ENCODE measurements at regions not wholly inside any gene's neighbourhood (a gene's known extent, or its start where the extent isn't known, plus 50 kb on each side); places are given as distances from the start of the nearest gene placed in this dataset.

- no peak for ATAC-seq (ENCODE audit: insufficient number of reproducible peaks, low FRiP score, low read depth)
- no peak for TF ChIP-seq CTCF (IDR thresholded peaks at IDR 0.05)
Observed at GRCh38 chrX:34560180-34560579, 96.9 kb downstream of the TMEM47 start.

GRCh38 chrX:34559325-34559724 is 97.8 kb downstream of the TMEM47 start:
- DNase-seq (ENCODE audit: low spot score) (no peak), ATAC-seq (ENCODE audit: insufficient number of reproducible peaks, low FRiP score, low read depth) (no peak)
- Histone ChIP-seq H3K36me3 (no peaks in the 10 kb centered on the region), H3K9me3 (no peaks in the 10 kb centered on the region), H3K4me3 (no peak overlapping the region), H3K27ac (no peak overlapping the region), H3K27me3 (replicated peaks; ENCODE audit: insufficient read depth) (no peaks in the 10 kb centered on the region), H3K4me1 (ENCODE audit: control insufficient read depth in 1 of 2, low read depth in 2 of 2) (no peaks in the 10 kb centered on the region)
- TF ChIP-seq CTCF (IDR thresholded peaks at IDR 0.05), result no peak

More at GRCh38 chrX:34560180-34560579, 96.9 kb downstream of the TMEM47 start:
- Histone ChIP-seq H3K4me1 (ENCODE audit: control insufficient read depth in 1 of 2, low read depth in 2 of 2) (no peaks in the 10 kb centered on the region), H3K27me3 (replicated peaks; ENCODE audit: insufficient read depth) (no peaks in the 10 kb centered on the region), H3K4me3 (no peak overlapping the region), H3K9me3 (no peaks in the 10 kb centered on the region), H3K27ac (no peak overlapping the region), H3K36me3 (no peaks in the 10 kb centered on the region)
- no peak for DNase-seq (ENCODE audit: low spot score)

DNA sequence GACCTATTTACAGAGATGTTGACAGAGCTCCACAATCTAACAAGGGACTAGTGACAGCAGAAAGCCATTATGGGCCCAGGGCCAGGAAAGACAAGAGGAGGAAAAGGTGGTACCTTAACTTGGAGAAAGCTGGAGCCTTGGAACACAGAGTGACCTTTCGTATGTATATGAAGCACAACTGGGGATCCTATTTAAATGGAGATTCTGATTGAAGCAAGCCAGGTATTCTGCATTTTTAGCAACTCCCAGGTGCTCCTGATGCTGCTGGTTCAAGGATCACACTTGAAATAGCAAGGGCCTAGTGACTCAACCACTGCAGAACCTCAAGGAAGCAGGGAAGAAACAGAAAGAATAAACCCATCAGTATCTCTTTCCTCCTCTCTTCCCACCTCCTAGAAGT is 99.4 kb downstream of the TMEM47 start:
- Histone ChIP-seq H3K4me1 (ENCODE audit: control insufficient read depth in 1 of 2, low read depth in 2 of 2) (no peaks in the 10 kb centered on the region), H3K4me3 (no peak overlapping the region), H3K9me3 (no peaks in the 10 kb centered on the region), H3K27me3 (replicated peaks; ENCODE audit: insufficient read depth) (no peaks in the 10 kb centered on the region), H3K27ac (no peak overlapping the region), H3K36me3 (no peaks in the 10 kb centered on the region)
- DNase-seq (ENCODE audit: low spot score) (no peak), ATAC-seq (ENCODE audit: insufficient number of reproducible peaks, low FRiP score, low read depth) (no peak)
- no peak for TF ChIP-seq CTCF (IDR thresholded peaks at IDR 0.05)

- TF ChIP-seq CTCF (IDR thresholded peaks at IDR 0.05), result no peak
- ATAC-seq (ENCODE audit: insufficient number of reproducible peaks, low FRiP score, low read depth) (no peak), DNase-seq (ENCODE audit: low spot score) (no peak)
- Histone ChIP-seq H3K27ac (no peak overlapping the region), H3K36me3 (no peaks in the 10 kb centered on the region), H3K27me3 (replicated peaks; ENCODE audit: insufficient read depth) (no peaks in the 10 kb centered on the region), H3K4me3 (no peak overlapping the region), H3K4me1 (ENCODE audit: control insufficient read depth in 1 of 2, low read depth in 2 of 2) (no peaks in the 10 kb centered on the region), H3K9me3 (no peaks in the 10 kb centered on the region)
Observed at GRCh38 chrX:34555481-34555880, 101.6 kb downstream of the TMEM47 start.

DNA sequence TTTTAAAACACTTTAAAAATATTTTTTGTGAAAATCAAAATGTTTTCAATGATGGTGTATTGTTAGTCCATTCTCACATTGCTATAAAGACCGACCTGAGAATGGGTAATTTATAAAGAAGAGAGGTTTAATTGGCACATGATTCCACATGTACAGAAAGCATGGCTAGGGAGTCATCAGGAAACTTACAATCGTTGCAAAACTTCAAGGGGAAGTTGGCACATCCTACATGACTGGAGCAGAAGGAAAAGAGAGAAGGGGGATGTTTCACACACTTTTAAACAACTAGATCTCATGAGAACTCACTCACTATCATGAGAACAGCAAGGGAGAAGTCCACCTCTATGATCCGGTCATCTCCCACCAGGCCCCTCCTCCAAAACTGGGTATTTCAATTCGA is 110.7 kb downstream of the TMEM47 start:
- ATAC-seq (ENCODE audit: insufficient number of reproducible peaks, low FRiP score, low read depth) (no peak), DNase-seq (ENCODE audit: low spot score) (no peak)
- H3K27me3 ChIP-seq (replicated peaks; ENCODE audit: insufficient read depth), result no peaks in the 10 kb centered on the region

More for the DNA sequence above, 110.7 kb downstream of the TMEM47 start:
- no peak for TF ChIP-seq CTCF (IDR thresholded peaks at IDR 0.05)
- Histone ChIP-seq H3K27ac (no peak overlapping the region), H3K4me3 (no peak overlapping the region), H3K36me3 (no peaks in the 10 kb centered on the region), H3K9me3 (no peaks in the 10 kb centered on the region), H3K4me1 (ENCODE audit: control insufficient read depth in 1 of 2, low read depth in 2 of 2) (no peaks in the 10 kb centered on the region)

All from thoracic aorta (tissue), 2 donors.